Neural cell (in vitro differentiated cells): ENCODE measurements at regions not wholly inside any gene's neighbourhood (a gene's known extent, or its start where the extent isn't known, plus 50 kb on each side); places are given as distances from the start of the nearest gene placed in this dataset.

Experiments
- CTCF ChIP-seq: fragments of 450-650 bp; IDR thresholded peaks from 2 replicates; pipeline ENCODE4 v1.5.1; 2014; ENCODE audit warnings: antibody characterized with exemption, mild to moderate bottlenecking, moderate library complexity; ENCODE audit not compliant: poor library complexity, severe bottlenecking
- EZH2 ChIP-seq: fragments of 200-600, 300-800 bp; shearing (Covaris generic), sonication (generic); IDR thresholded peaks from 2 replicates; pipeline ENCODE4 v1.6.1; 2014; ENCODE audit warnings: antibody characterized with exemption, low read length, borderline replicate concordance, mild to moderate bottlenecking; ENCODE audit not compliant: insufficient read depth, poor library complexity, severe bottlenecking
- MXI1 ChIP-seq: fragments of 450-650 bp; conservative IDR thresholded peaks from 2 replicates; pipeline ENCODE4 v1.6.1; 2014; ENCODE audit warnings: antibody characterized with exemption, mild to moderate bottlenecking; ENCODE audit not compliant: poor library complexity, severe bottlenecking
- POLR2AphosphoS5 ChIP-seq: IDR thresholded peaks from 2 replicates; pipeline ENCODE4 v1.6.1; 2012
- SMC3 ChIP-seq: fragments of 450-650 bp; conservative IDR thresholded peaks from 2 replicates; pipeline ENCODE4 v1.6.1; 2014; ENCODE audit warnings: antibody characterized with exemption, mild to moderate bottlenecking, moderate library complexity; ENCODE audit not compliant: poor library complexity
- TF ChIP-seq, protein P1 (sequence below): IDR thresholded peaks from 2 replicates; pipeline ENCODE4 v1.6.1; 2012; ENCODE audit warnings: borderline replicate concordance

DNA sequence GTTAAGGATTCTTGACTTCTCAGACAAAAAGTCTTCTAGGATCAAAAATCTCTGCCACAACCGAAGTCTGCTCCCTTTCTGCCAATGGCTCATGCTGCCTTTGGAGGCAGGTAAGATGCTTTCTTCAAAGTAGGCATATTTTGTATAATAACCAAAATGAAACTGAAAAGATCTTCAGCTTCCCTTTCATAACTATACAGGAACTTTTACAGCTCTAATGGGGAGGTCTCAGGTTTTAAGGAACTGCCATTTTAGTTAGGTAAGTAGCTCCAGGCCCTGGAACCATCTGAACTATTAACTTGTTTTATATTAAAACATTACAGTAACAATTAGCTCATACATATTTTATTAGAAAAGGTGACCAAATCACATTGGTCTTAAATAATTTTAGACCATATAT lies 110.9 kb upstream of the FREM1 start:
- TF ChIP-seq CTCF = no peak
- TF ChIP-seq, protein P1, sequence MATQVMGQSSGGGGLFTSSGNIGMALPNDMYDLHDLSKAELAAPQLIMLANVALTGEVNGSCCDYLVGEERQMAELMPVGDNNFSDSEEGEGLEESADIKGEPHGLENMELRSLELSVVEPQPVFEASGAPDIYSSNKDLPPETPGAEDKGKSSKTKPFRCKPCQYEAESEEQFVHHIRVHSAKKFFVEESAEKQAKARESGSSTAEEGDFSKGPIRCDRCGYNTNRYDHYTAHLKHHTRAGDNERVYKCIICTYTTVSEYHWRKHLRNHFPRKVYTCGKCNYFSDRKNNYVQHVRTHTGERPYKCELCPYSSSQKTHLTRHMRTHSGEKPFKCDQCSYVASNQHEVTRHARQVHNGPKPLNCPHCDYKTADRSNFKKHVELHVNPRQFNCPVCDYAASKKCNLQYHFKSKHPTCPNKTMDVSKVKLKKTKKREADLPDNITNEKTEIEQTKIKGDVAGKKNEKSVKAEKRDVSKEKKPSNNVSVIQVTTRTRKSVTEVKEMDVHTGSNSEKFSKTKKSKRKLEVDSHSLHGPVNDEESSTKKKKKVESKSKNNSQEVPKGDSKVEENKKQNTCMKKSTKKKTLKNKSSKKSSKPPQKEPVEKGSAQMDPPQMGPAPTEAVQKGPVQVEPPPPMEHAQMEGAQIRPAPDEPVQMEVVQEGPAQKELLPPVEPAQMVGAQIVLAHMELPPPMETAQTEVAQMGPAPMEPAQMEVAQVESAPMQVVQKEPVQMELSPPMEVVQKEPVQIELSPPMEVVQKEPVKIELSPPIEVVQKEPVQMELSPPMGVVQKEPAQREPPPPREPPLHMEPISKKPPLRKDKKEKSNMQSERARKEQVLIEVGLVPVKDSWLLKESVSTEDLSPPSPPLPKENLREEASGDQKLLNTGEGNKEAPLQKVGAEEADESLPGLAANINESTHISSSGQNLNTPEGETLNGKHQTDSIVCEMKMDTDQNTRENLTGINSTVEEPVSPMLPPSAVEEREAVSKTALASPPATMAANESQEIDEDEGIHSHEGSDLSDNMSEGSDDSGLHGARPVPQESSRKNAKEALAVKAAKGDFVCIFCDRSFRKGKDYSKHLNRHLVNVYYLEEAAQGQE = no peak
- no peak for TF ChIP-seq MXI1
- TF ChIP-seq SMC3 = no peak
- TF ChIP-seq EZH2 = no peak
- no peak for TF ChIP-seq POLR2AphosphoS5
